ENCODE measurements at regions not wholly inside any gene's neighbourhood (a gene's known extent, or its start where the extent isn't known, plus 50 kb on each side); places are given as distances from the start of the nearest gene placed in this dataset.

- TF ChIP-seq TEAD4 (IDR thresholded peaks at IDR 0.05) = no peak
These were observed 52.3 kb upstream of the TMCC3 start for GRCh38 chr12:94702696-94703095.

GRCh38 chr12:94701711-94702110, 51.4 kb upstream of the TMCC3 start:
- TF ChIP-seq TEAD4 (IDR thresholded peaks at IDR 0.05) = no peak
- TF ChIP-seq MAX (IDR thresholded peaks at IDR 0.05) = no peak
- TF ChIP-seq ZBTB7A (IDR thresholded peaks at IDR 0.05; ENCODE audit: low read depth) = no peak
- no peak for TF ChIP-seq TAF1 (IDR thresholded peaks at IDR 0.05; ENCODE audit: low read depth)

DNA sequence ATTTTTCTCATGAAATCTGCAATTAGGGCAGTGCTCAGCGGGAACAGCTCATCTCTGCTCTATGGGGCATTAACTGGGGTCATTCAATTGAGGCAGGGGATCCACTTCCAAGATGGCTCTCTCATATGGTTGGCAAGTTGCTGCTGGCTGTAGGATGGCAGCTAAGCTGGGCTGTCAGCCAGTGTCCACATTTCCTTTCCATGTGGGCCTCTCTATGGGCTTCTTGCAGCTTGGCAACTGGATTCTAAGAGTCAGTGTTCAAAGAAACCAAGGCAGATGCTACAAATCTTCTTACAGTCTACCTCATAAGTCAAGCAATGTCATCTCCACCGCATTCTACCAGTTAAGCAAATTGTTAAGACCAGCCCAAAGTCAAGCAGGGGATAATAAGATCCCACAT, 50.3 kb upstream of the TMCC3 start:
- TF ChIP-seq EGR1 (IDR thresholded peaks at IDR 0.05) (no peak), REST (IDR thresholded peaks at IDR 0.05; ENCODE audit: low read depth) (no peak), TEAD4 (IDR thresholded peaks at IDR 0.05) (no peak), CREB1 (IDR thresholded peaks at IDR 0.05; ENCODE audit: low read depth) (no peak), FOXM1 (IDR thresholded peaks at IDR 0.05; ENCODE audit: borderline replicate concordance, low read depth) (no peak), EP300 (IDR thresholded peaks at IDR 0.05; ENCODE audit: borderline replicate concordance) (no peak), ZBTB7A (IDR thresholded peaks at IDR 0.05; ENCODE audit: low read depth) (no peak), TAF1 (IDR thresholded peaks at IDR 0.05; ENCODE audit: low read depth) (no peak), TCF12 (IDR thresholded peaks at IDR 0.05; ENCODE audit: low read depth) (no peak), RAD21 (IDR thresholded peaks at IDR 0.05; ENCODE audit: low read depth) (no peak), YY1 (IDR thresholded peaks at IDR 0.05; ENCODE audit: low read depth) (no peak), MAX (IDR thresholded peaks at IDR 0.05) (no peak), CEBPB (IDR thresholded peaks at IDR 0.05) (no peak), NFIC (IDR thresholded peaks at IDR 0.05) (no peak)
- TF ChIP-seq, protein P1, sequence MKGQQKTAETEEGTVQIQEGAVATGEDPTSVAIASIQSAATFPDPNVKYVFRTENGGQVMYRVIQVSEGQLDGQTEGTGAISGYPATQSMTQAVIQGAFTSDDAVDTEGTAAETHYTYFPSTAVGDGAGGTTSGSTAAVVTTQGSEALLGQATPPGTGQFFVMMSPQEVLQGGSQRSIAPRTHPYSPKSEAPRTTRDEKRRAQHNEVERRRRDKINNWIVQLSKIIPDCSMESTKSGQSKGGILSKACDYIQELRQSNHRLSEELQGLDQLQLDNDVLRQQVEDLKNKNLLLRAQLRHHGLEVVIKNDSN (IDR thresholded peaks at IDR 0.05) = no peak

All from Ishikawa (cell line).